ENCODE measurements at regions not wholly inside any gene's neighbourhood (a gene's known extent, or its start where the extent isn't known, plus 50 kb on each side); places are given as distances from the start of the nearest gene placed in this dataset.

GRCh38 chr7:85774986-85775385 is 588.1 kb upstream of the SEMA3D start:
- Histone ChIP-seq H3K9me3 (ENCODE audit: insufficient read depth, low read depth, low read length) (no peaks in the 10 kb centered on the region), H3K36me3 (ENCODE audit: insufficient read depth, low read length) (no peaks in the 10 kb centered on the region), H3K9ac (ENCODE audit: low read depth, low read length, poor library complexity, severe bottlenecking) (no peak overlapping the region), H3K4me2 (ENCODE audit: low read depth, low read length, poor library complexity, severe bottlenecking) (no peak overlapping the region), H3K4me3 (ENCODE audit: low read length, poor library complexity, severe bottlenecking) (no peak overlapping the region), H3K79me2 (ENCODE audit: insufficient read depth, low read length) (no peaks in the 10 kb centered on the region), H3K9me2 (replicated peaks; ENCODE audit: low read depth, low read length) (no peaks in the 10 kb centered on the region), H2AFZ (ENCODE audit: low read length) (no peak overlapping the region), H3K4me1 (ENCODE audit: insufficient read depth, low read length, poor library complexity, severe bottlenecking) (no peaks in the 10 kb centered on the region), H3F3A (ENCODE audit: low read depth) (no peaks in the 10 kb centered on the region), H4K20me1 (ENCODE audit: insufficient read depth, low read length, poor library complexity, severe bottlenecking) (no peaks in the 10 kb centered on the region), H3K27me3 (ENCODE audit: insufficient read depth, low read length, poor library complexity, severe bottlenecking) (no peaks in the 10 kb centered on the region)
- TF ChIP-seq, protein P1, sequence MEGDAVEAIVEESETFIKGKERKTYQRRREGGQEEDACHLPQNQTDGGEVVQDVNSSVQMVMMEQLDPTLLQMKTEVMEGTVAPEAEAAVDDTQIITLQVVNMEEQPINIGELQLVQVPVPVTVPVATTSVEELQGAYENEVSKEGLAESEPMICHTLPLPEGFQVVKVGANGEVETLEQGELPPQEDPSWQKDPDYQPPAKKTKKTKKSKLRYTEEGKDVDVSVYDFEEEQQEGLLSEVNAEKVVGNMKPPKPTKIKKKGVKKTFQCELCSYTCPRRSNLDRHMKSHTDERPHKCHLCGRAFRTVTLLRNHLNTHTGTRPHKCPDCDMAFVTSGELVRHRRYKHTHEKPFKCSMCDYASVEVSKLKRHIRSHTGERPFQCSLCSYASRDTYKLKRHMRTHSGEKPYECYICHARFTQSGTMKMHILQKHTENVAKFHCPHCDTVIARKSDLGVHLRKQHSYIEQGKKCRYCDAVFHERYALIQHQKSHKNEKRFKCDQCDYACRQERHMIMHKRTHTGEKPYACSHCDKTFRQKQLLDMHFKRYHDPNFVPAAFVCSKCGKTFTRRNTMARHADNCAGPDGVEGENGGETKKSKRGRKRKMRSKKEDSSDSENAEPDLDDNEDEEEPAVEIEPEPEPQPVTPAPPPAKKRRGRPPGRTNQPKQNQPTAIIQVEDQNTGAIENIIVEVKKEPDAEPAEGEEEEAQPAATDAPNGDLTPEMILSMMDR (conservative IDR thresholded peaks at IDR 0.05; ENCODE audit: low read length), result no peak
- TF ChIP-seq EZH2phosphoT487 (IDR thresholded peaks at IDR 0.05; ENCODE audit: borderline replicate concordance), result no peak

- Histone ChIP-seq H3K4me3 (ENCODE audit: low read length, poor library complexity, severe bottlenecking) (no peak overlapping the region), H3K4me1 (ENCODE audit: insufficient read depth, low read length, poor library complexity, severe bottlenecking) (no peaks in the 10 kb centered on the region), H3K36me3 (ENCODE audit: insufficient read depth, low read length) (no peaks in the 10 kb centered on the region), H3F3A (ENCODE audit: low read depth) (no peaks in the 10 kb centered on the region), H4K20me1 (ENCODE audit: insufficient read depth, low read length, poor library complexity, severe bottlenecking) (no peaks in the 10 kb centered on the region), H3K9ac (ENCODE audit: low read depth, low read length, poor library complexity, severe bottlenecking) (no peak overlapping the region), H2AFZ (ENCODE audit: low read length) (no peak overlapping the region), H3K4me2 (ENCODE audit: low read depth, low read length, poor library complexity, severe bottlenecking) (no peak overlapping the region), H3K27me3 (ENCODE audit: insufficient read depth, low read length, poor library complexity, severe bottlenecking) (no peaks in the 10 kb centered on the region), H3K9me3 (ENCODE audit: insufficient read depth, low read depth, low read length) (no peaks in the 10 kb centered on the region), H3K9me2 (replicated peaks; ENCODE audit: low read depth, low read length) (no peaks in the 10 kb centered on the region), H3K79me2 (ENCODE audit: insufficient read depth, low read length) (no peaks in the 10 kb centered on the region)
- TF ChIP-seq EZH2phosphoT487 (IDR thresholded peaks at IDR 0.05; ENCODE audit: borderline replicate concordance), result no peak
- TF ChIP-seq, protein P1 (conservative IDR thresholded peaks at IDR 0.05; ENCODE audit: low read length), result no peak
These were observed 586.4 kb upstream of the SEMA3D start for GRCh38 chr7:85773116-85773728.

- Histone ChIP-seq H3K4me1 (ENCODE audit: insufficient read depth, low read length, poor library complexity, severe bottlenecking) (no peaks in the 10 kb centered on the region), H3K9ac (ENCODE audit: low read depth, low read length, poor library complexity, severe bottlenecking) (no peak overlapping the region), H3K4me2 (ENCODE audit: low read depth, low read length, poor library complexity, severe bottlenecking) (no peak overlapping the region), H3K9me2 (replicated peaks; ENCODE audit: low read depth, low read length) (no peaks in the 10 kb centered on the region), H4K20me1 (ENCODE audit: insufficient read depth, low read length, poor library complexity, severe bottlenecking) (no peaks in the 10 kb centered on the region), H2AFZ (ENCODE audit: low read length) (no peak overlapping the region), H3K4me3 (ENCODE audit: low read length, poor library complexity, severe bottlenecking) (no peak overlapping the region), H3K27me3 (ENCODE audit: insufficient read depth, low read length, poor library complexity, severe bottlenecking) (no peaks in the 10 kb centered on the region), H3K36me3 (ENCODE audit: insufficient read depth, low read length) (no peaks in the 10 kb centered on the region), H3F3A (ENCODE audit: low read depth) (no peaks in the 10 kb centered on the region), H3K79me2 (ENCODE audit: insufficient read depth, low read length) (no peaks in the 10 kb centered on the region), H3K9me3 (ENCODE audit: insufficient read depth, low read depth, low read length) (no peaks in the 10 kb centered on the region)
- TF ChIP-seq, protein P1 (conservative IDR thresholded peaks at IDR 0.05; ENCODE audit: low read length), result no peak
- TF ChIP-seq EZH2phosphoT487 (IDR thresholded peaks at IDR 0.05; ENCODE audit: borderline replicate concordance), result no peak
These were observed 584.7 kb upstream of the SEMA3D start for GRCh38 chr7:85771516-85771915.

All from Loucy (cell line).